Stimulated activated CD8-positive, alpha-beta memory T cell treated with anti-CD3 and anti-CD28 coated beads, Interleukin-7, amount 100 ng/mL, for 1 hour (primary cell): ENCODE measurements at regions not wholly inside any gene's neighbourhood (a gene's known extent, or its start where the extent isn't known, plus 50 kb on each side); places are given as distances from the start of the nearest gene placed in this dataset.

Experiments used
- DNase-seq, 2 donors: peaks; one replicate each; pipeline ENCODE4 v3.0.0-alpha.2; 2020; ENCODE audit warnings: low read depth in 2 of 2

GRCh38 chr2:12929758-12930157 is 213.0 kb downstream of the TRIB2 start:
- no peak for DNase-seq

GRCh38 chr2:12930391-12930790 is 213.7 kb downstream of the TRIB2 start:
- DNase-seq: no peak

- DNase-seq: no peak
Observed at GRCh38 chr2:12931186-12931844, 214.6 kb downstream of the TRIB2 start.

- DNase-seq: no peak
Observed at GRCh38 chr2:12932192-12932591, 215.5 kb downstream of the TRIB2 start.

GRCh38 chr2:12934146-12934756 is 217.5 kb downstream of the TRIB2 start:
- no peak for DNase-seq

- no peak for DNase-seq
Observed at GRCh38 chr2:12935222-12935621, 218.5 kb downstream of the TRIB2 start.

- DNase-seq: no peak
Observed at GRCh38 chr2:12935796-12936195, 219.1 kb downstream of the TRIB2 start.

GRCh38 chr2:12941203-12941602 is 224.5 kb downstream of the TRIB2 start:
- no peak for DNase-seq

GRCh38 chr2:12948231-12948960 is 231.7 kb downstream of the TRIB2 start:
- DNase-seq: no peak

- DNase-seq: no peak
Observed at GRCh38 chr2:12948961-12949353, 232.2 kb downstream of the TRIB2 start.

- DNase-seq: no peak
Observed at GRCh38 chr2:12949406-12949805, 232.7 kb downstream of the TRIB2 start.

GRCh38 chr2:12950174-12950573 is 233.4 kb downstream of the TRIB2 start:
- DNase-seq: no peak

- no peak for DNase-seq
Observed at GRCh38 chr2:12950957-12951656, 234.4 kb downstream of the TRIB2 start.

GRCh38 chr2:12951657-12951973 is 234.9 kb downstream of the TRIB2 start:
- no peak for DNase-seq

- DNase-seq: no peak
Observed at GRCh38 chr2:12953596-12953995, 236.9 kb downstream of the TRIB2 start.

- no peak for DNase-seq
Observed at GRCh38 chr2:12955864-12956263, 239.1 kb downstream of the TRIB2 start.

- no peak for DNase-seq
Observed at GRCh38 chr2:12957251-12957650, 240.5 kb downstream of the TRIB2 start.

- no peak for DNase-seq
Observed at GRCh38 chr2:12959935-12960334, 243.2 kb downstream of the TRIB2 start.

GRCh38 chr2:12960671-12961070 is 243.9 kb downstream of the TRIB2 start:
- DNase-seq: no peak

- DNase-seq: no peak
Observed at GRCh38 chr2:12964904-12965539, 248.3 kb downstream of the TRIB2 start.

- no peak for DNase-seq
Observed at GRCh38 chr2:12965540-12966269, 249.0 kb downstream of the TRIB2 start.
